ENCODE measurements at regions not wholly inside any gene's neighbourhood (a gene's known extent, or its start where the extent isn't known, plus 50 kb on each side); places are given as distances from the start of the nearest gene placed in this dataset.

- Histone ChIP-seq H3K4me1 (no peaks in the 10 kb centered on the region), H3K4me3 (no peak overlapping the region), H3K9me3 (replicated peaks) (no peaks in the 10 kb centered on the region), H3K36me3 (no peaks in the 10 kb centered on the region), H3K27me3 (ENCODE audit: low read depth) (no peaks in the 10 kb centered on the region), H3K27ac (replicated peaks) (no peak overlapping the region)
- DNase-seq, result no peak
- TF ChIP-seq, protein P1, sequence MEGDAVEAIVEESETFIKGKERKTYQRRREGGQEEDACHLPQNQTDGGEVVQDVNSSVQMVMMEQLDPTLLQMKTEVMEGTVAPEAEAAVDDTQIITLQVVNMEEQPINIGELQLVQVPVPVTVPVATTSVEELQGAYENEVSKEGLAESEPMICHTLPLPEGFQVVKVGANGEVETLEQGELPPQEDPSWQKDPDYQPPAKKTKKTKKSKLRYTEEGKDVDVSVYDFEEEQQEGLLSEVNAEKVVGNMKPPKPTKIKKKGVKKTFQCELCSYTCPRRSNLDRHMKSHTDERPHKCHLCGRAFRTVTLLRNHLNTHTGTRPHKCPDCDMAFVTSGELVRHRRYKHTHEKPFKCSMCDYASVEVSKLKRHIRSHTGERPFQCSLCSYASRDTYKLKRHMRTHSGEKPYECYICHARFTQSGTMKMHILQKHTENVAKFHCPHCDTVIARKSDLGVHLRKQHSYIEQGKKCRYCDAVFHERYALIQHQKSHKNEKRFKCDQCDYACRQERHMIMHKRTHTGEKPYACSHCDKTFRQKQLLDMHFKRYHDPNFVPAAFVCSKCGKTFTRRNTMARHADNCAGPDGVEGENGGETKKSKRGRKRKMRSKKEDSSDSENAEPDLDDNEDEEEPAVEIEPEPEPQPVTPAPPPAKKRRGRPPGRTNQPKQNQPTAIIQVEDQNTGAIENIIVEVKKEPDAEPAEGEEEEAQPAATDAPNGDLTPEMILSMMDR (IDR thresholded peaks at IDR 0.05; ENCODE audit: borderline replicate concordance), result no peak
- intact Hi-C loops (cut with micrococcal nuclease), result no loop called here
Observed at GRCh38 chr10:78863906-78864239, 204.9 kb upstream of the ZMIZ1 start.

- TF ChIP-seq, protein P1 (IDR thresholded peaks at IDR 0.05; ENCODE audit: borderline replicate concordance), result no peak
- H3K9me3 ChIP-seq (replicated peaks), result no peaks in the 10 kb centered on the region
- H3K4me1 ChIP-seq, result no peaks in the 10 kb centered on the region
- DNase-seq, result no peak
- intact Hi-C loops (cut with micrococcal nuclease), result no loop called here
- no peaks in the 10 kb centered on the region for H3K36me3 ChIP-seq
- H3K4me3 ChIP-seq, result no peak overlapping the region
- no peaks in the 10 kb centered on the region for H3K27me3 ChIP-seq (ENCODE audit: low read depth)
- no peak overlapping the region for H3K27ac ChIP-seq (replicated peaks)
Observed at GRCh38 chr10:78864761-78865537, 203.8 kb upstream of the ZMIZ1 start.

DNA sequence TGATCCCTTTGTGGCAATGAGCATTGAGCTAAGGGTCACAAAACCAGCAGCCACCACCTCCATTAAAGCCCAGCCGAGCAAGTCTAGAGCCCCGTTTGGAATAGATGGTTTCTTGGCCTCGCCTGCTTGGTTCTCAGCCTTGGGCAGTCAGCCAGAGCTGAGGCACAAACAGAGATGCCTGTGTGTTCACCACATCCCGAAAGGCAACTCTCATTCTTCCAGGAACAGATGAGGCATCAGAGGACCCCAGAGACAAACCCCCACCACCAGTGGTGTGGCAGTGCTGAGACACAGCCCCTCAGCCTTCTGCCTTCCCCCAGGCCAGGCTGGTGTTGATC is 203.3 kb upstream of the ZMIZ1 start:
- Histone ChIP-seq H3K36me3 (no peaks in the 10 kb centered on the region), H3K4me3 (no peak overlapping the region), H3K27ac (replicated peaks) (no peak overlapping the region), H3K27me3 (ENCODE audit: low read depth) (no peaks in the 10 kb centered on the region), H3K9me3 (replicated peaks) (no peaks in the 10 kb centered on the region), H3K4me1 (no peaks in the 10 kb centered on the region)
- intact Hi-C loops (cut with micrococcal nuclease), result no loop called here
- DNase-seq, result no peak
- TF ChIP-seq, protein P1 (IDR thresholded peaks at IDR 0.05; ENCODE audit: borderline replicate concordance), result no peak

- Histone ChIP-seq H3K27ac (replicated peaks) (no peak overlapping the region), H3K4me1 (no peaks in the 10 kb centered on the region), H3K27me3 (ENCODE audit: low read depth) (no peaks in the 10 kb centered on the region), H3K9me3 (replicated peaks) (no peaks in the 10 kb centered on the region), H3K4me3 (no peak overlapping the region), H3K36me3 (no peaks in the 10 kb centered on the region)
- TF ChIP-seq, protein P1 (IDR thresholded peaks at IDR 0.05; ENCODE audit: borderline replicate concordance), result no peak
- DNase-seq, result no peak
- intact Hi-C loops (cut with micrococcal nuclease), result no loop called here
Observed at GRCh38 chr10:78865931-78866717, 202.6 kb upstream of the ZMIZ1 start.

- no peaks in the 10 kb centered on the region for H3K27me3 ChIP-seq (ENCODE audit: low read depth)
- H3K27ac ChIP-seq (replicated peaks), result no peak overlapping the region
- intact Hi-C loops (cut with micrococcal nuclease), result no loop called here
- DNase-seq, result no peak
- no peaks in the 10 kb centered on the region for H3K36me3 ChIP-seq
- no peaks in the 10 kb centered on the region for H3K4me1 ChIP-seq
- no peak overlapping the region for H3K4me3 ChIP-seq
- TF ChIP-seq, protein P1 (IDR thresholded peaks at IDR 0.05; ENCODE audit: borderline replicate concordance), result no peak
- no peaks in the 10 kb centered on the region for H3K9me3 ChIP-seq (replicated peaks)
Observed at GRCh38 chr10:78866731-78867554, 201.8 kb upstream of the ZMIZ1 start.
